Neural progenitor cell (in vitro differentiated cells): ENCODE measurements at regions not wholly inside any gene's neighbourhood (a gene's known extent, or its start where the extent isn't known, plus 50 kb on each side); places are given as distances from the start of the nearest gene placed in this dataset.

ENCODE experiments used
- EZH2 ChIP-seq: fragments of 200-600 bp; sonication (generic); IDR thresholded peaks from 2 replicates; pipeline ENCODE4 v1.6.1; 2017; ENCODE audit warnings: antibody characterized with exemption, mild to moderate bottlenecking, moderate library complexity
- EZH2phosphoT487 ChIP-seq: fragments of 200-600 bp; sonication (generic); IDR thresholded peaks from 2 replicates; pipeline ENCODE4 v1.6.1; 2017; ENCODE audit warnings: antibody characterized with exemption
- TF ChIP-seq, protein P1 (sequence below): fragments of 200-600 bp; sonication (generic); IDR thresholded peaks from 2 replicates; pipeline ENCODE4 v1.5.1; 2017; ENCODE audit warnings: antibody characterized with exemption, mild to moderate bottlenecking

DNA sequence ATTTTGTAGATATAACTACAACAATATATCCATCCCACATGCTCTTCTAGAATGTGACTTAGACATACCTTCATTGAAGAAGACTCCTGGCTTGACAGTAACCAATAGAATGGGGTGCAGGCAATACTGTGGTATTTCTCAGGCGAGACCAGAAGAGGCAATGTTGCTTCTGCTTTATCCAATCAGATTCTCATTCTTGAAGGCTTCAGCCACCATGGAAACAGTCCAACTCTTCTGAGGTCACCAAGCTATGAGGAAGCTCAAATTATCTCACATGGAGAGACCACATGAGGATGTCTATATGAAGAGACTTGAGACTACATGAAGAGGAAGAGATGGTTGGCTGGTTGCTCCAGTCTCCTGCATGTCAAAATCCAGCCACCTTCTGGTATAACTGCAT is 469.9 kb downstream of the PCDH10 start:
- TF ChIP-seq, protein P1, sequence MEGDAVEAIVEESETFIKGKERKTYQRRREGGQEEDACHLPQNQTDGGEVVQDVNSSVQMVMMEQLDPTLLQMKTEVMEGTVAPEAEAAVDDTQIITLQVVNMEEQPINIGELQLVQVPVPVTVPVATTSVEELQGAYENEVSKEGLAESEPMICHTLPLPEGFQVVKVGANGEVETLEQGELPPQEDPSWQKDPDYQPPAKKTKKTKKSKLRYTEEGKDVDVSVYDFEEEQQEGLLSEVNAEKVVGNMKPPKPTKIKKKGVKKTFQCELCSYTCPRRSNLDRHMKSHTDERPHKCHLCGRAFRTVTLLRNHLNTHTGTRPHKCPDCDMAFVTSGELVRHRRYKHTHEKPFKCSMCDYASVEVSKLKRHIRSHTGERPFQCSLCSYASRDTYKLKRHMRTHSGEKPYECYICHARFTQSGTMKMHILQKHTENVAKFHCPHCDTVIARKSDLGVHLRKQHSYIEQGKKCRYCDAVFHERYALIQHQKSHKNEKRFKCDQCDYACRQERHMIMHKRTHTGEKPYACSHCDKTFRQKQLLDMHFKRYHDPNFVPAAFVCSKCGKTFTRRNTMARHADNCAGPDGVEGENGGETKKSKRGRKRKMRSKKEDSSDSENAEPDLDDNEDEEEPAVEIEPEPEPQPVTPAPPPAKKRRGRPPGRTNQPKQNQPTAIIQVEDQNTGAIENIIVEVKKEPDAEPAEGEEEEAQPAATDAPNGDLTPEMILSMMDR = no peak
- TF ChIP-seq EZH2 = no peak
- TF ChIP-seq EZH2phosphoT487 = no peak
